Tibial artery (tissue), 4 donors: ENCODE measurements at regions not wholly inside any gene's neighbourhood (a gene's known extent, or its start where the extent isn't known, plus 50 kb on each side); places are given as distances from the start of the nearest gene placed in this dataset.

ENCODE experiments used
- DNase-seq, 2 donors: peaks; one replicate each; pipeline ENCODE4 v3.0.0-alpha.2; 2019
- H3K27ac ChIP-seq, 2 donors: fragments of 200-600 bp; sonication (generic) in 1 of 2; 1 replicate in 1 of 2; 2 replicates in 1 of 2; pipeline ENCODE4 v1.5.1; 2018 to 2019; ENCODE audit warnings: mild to moderate bottlenecking in 1 of 2
- H3K27me3 ChIP-seq, 2 donors: fragments of 200-600 bp; sonication (generic) in 1 of 2; one replicate each; pipeline versions ENCODE4 v1.5.1 to v1.6.0; 2016 to 2019
- H3K36me3 ChIP-seq, 3 donors: fragments of 200-600 bp; sonication (generic) in 2 of 3; one replicate each; pipeline ENCODE4 v1.5.1; 2016 to 2019; ENCODE audit warnings: mild to moderate bottlenecking in 2 of 3
- H3K4me1 ChIP-seq, 4 donors: fragments of 200-600 bp; sonication (generic) in 2 of 4; 1 replicate in 3 of 4; 2 replicates in 1 of 4; pipeline ENCODE4 v1.5.1; 2016 to 2019
- H3K4me3 ChIP-seq, 2 donors: fragments of 200-600 bp; sonication (generic) in 1 of 2; 1 replicate in 1 of 2; 2 replicates in 1 of 2; pipeline ENCODE4 v1.5.1; 2018 to 2019; ENCODE audit warnings: mild to moderate bottlenecking in 2 of 2
- H3K9me3 ChIP-seq, 3 donors: fragments of 200-600 bp; sonication (generic) in 1 of 3; one replicate each; pipeline ENCODE4 v1.5.1; 2016 to 2019
- CTCF ChIP-seq, 2 experiments: fragments of 200-600 bp in 1 of 2; fragments of 450-650 bp in 1 of 2; IDR thresholded peaks; one replicate each; pipeline ENCODE4 v1.5.1; 2017 to 2019; ENCODE audit warnings: antibody characterized with exemption in 2 of 2, mild to moderate bottlenecking in 1 of 2, moderate library complexity in 1 of 2
- intact Hi-C: fragments of 100-400 bp; cut with DNase I; formaldehyde crosslinking; loops from one replicate; pipeline ENCODE4 v1.15.0; 2023; ENCODE audit warnings: low total_unique reads

DNA sequence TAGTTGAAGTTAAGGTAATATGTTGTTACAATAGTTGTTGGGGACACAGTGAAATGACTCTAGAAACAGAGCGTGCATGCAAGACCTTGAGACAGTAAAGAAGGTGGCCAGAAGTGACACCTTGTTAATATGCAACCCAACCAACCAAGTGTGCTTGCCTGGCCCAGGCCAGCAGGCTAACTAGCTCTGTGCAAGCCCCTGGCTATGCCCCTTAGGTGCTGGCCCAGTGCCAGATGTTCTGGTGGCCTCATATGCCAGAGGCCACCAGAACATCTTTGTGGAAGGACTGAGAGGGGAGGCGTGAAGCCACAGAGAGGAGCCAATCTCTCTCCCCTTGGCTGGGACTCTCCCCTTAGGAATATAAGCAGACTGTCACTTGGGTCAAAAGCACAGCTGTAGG lies 111.2 kb upstream of the JUN start:
- H3K4me1 ChIP-seq, result peaks cover 0 to 46% (median 20%) of the 10 kb centered on the region in 4 donors
- no peak for DNase-seq

DNA sequence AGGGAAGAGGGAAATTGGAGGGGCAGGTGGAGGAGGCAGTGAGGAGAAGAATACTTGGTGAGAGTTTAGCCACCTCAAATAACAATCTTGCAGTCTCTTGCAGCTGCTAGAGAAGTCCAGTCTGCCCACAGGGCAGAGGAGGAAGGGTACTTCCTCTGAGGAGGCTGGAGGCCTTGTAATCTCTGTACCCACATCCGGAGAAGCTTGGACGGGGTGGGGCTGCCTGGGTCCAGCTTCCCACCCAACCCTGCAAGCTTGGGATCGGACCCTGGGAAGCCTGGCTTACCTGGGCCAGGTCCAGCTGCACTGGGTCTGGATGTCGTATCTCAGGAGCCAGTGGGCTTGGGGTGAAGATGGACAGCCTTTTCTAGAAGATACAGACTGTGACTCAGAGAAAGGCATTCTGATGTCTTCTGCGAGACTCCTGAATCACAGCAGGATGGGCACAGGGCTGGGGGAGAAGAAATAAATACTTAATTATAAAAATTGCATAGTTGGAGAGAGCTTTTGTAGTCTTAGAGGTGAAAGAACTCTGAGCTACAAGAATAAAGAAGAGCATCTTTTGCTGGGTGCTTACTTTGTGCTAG lies 111.8 kb upstream of the JUN start:
- peak overlapping the region in 1 of 2 donors; percentile 60 for H3K27ac ChIP-seq
- H3K36me3 ChIP-seq, result no peaks in the 10 kb centered on the region
- no peak overlapping the region for H3K4me3 ChIP-seq
- H3K9me3 ChIP-seq, result no peaks in the 10 kb centered on the region
- peaks cover 0 to 46% (median 20%) of the 10 kb centered on the region in 4 donors for H3K4me1 ChIP-seq
- TF ChIP-seq CTCF (IDR thresholded peaks at IDR 0.05), result no peak
- no peak for DNase-seq
- intact Hi-C loops, result no loop called here
- H3K27me3 ChIP-seq, result no peaks in the 10 kb centered on the region

More for the DNA sequence above, 111.2 kb upstream of the JUN start:
- H3K27me3 ChIP-seq, result no peaks in the 10 kb centered on the region
- H3K9me3 ChIP-seq, result no peaks in the 10 kb centered on the region
- no peaks in the 10 kb centered on the region for H3K36me3 ChIP-seq
- intact Hi-C loops, result no loop called here
- no peak for TF ChIP-seq CTCF (IDR thresholded peaks at IDR 0.05)
- no peak overlapping the region for H3K4me3 ChIP-seq
- H3K27ac ChIP-seq, result peak overlapping the region in 1 of 2 donors; percentile 60

DNA sequence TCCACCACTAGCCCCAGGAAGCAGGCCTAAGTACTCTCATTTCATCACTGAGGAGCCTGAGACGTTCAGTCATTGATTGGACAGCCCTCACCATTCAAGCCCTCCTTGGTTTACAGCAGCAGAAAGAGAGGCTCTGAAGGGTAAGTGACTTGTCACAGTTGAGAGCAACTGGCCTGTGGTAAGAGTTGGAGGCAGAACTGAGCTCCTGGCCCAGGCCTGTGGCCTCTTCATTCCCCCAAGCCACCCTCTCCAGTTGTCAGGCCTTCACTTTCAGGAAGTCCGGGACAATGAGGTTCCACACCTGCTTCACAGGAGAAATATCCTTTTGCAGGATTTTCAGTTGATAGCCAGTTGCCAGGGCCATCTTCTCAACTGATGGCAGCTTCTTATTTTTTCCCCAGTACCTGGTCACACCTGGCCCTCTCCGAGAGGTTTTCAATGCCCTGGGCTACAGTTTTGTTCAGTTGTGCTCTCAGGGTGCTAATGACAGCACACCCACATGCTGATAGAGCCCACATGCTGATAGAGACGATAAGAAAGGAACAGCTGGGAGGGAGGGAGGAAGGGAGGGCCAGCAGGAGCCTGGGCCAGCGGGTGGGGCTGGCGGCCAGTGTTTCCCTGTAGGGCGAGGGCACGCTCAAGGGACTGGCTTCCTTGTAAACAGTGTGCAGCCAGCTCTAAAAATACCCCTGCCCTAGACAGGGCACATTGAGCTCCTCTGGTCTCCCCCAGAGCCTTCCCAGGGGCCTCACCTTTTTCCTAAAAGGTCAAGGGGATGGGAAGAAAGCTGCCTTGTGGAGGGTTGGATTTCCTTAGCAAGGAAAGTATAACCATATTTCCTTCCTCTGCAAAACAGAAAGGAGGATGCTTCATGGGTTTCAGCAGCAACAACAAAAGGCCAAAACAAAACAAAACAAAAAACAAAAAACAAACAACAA lies 112.7 kb upstream of the JUN start:
- no peak for TF ChIP-seq CTCF (IDR thresholded peaks at IDR 0.05)
- no peaks in the 10 kb centered on the region for H3K36me3 ChIP-seq

DNA sequence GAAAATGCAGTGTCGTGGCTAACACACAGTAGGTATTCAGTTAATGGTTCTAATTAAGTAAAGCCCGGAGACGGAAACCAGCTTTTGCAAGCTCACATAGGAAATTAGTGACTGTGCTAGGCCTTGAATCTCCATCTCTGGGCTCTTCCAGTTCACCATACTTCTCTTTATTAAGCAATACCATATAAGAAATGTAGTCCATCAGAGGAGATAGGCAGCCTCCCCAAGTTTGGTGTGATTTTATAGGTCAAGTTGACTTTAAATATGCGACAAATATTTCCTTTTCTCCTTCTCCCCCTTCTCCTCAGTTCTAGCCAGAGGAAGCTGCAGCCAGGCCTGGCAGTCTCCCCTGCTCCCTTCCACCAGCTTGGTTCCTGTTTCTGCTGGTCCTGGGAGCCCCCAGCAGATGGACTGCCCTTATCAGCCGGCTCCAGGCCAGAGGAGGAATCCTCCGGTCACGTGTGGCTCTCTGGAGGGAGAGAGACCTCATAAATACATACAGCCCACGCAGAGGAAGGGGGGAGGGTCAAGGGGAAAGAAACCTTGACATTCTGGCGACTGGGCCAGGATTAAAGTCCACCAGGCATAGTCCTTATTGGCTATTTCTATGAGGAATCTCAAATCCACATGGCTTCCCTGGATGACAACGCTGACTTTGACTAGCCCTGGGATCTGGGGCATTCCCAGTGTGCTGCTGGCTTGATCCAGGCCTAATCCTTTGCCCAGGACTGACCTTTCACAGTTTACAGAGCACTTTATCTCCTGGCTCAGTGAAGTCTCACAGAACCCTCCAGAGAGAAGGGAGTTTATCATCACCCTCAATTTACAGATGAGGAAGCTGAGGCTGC lies 115.1 kb upstream of the JUN start:
- no peak for TF ChIP-seq CTCF (IDR thresholded peaks at IDR 0.05)
- Histone ChIP-seq H3K27me3 (no peaks in the 10 kb centered on the region), H3K27ac (peak overlapping the region; percentile 37 to 39), H3K4me3 (no peak overlapping the region), H3K9me3 (no peaks in the 10 kb centered on the region), H3K36me3 (no peaks in the 10 kb centered on the region), H3K4me1 (peaks cover 0 to 52% (median 22%) of the 10 kb centered on the region in 4 donors)
- DNase-seq, result no peak
- intact Hi-C loops, result no loop called here

More for the DNA sequence above, 112.7 kb upstream of the JUN start:
- Histone ChIP-seq H3K27ac (peak overlapping the region; percentile 39 to 60), H3K4me1 (peaks cover 0 to 46% (median 20%) of the 10 kb centered on the region in 4 donors), H3K9me3 (no peaks in the 10 kb centered on the region), H3K27me3 (no peaks in the 10 kb centered on the region), H3K4me3 (no peak overlapping the region)
- DNase-seq, result peak; percentile 70 to 86
- intact Hi-C loops, result no loop called here

DNA sequence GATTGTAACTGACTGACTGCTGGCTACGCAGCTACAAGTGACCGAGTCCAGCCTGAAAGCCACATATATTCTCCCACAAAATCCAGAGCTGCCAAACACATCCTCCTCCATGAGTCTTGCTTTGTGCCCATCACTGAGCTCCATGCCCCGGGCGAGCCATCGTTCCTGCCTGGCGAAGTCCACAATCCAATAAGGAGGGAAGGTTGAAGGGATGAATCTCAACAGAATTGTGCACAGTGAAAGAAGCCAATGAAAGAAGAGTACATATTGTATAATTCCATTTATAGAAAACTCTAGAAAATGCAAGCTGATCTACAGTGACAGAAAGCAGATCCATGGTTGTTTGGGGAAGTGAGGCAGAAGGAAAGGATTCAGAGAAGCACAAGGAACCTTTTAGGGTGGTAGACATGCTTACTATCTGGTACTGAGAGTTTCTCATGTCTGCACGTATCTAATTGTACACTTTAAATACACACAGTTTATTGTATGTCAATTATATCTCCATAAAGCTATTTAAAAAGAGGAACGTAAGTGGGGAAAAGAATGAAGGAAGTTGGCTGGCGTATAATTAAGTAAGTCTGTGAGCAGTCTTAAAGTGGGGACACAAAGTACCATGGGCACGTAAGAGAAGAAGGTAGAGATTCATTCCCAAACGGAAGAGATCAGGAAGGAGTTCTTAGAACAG lies 115.9 kb upstream of the JUN start:
- H3K4me3 ChIP-seq, result no peak overlapping the region
- H3K9me3 ChIP-seq, result no peaks in the 10 kb centered on the region
- intact Hi-C loops, result no loop called here
- H3K27ac ChIP-seq, result peak overlapping the region; percentile 37 to 39
- no peaks in the 10 kb centered on the region for H3K27me3 ChIP-seq
- no peak for DNase-seq
- no peaks in the 10 kb centered on the region for H3K36me3 ChIP-seq
- no peak for TF ChIP-seq CTCF (IDR thresholded peaks at IDR 0.05)
- peaks cover 0 to 59% (median 22%) of the 10 kb centered on the region in 4 donors for H3K4me1 ChIP-seq
